DMS153 treated with DMSO at 0.1 percent for 48 hours (cell line): ENCODE measurements at regions not wholly inside any gene's neighbourhood (a gene's known extent, or its start where the extent isn't known, plus 50 kb on each side); places are given as distances from the start of the nearest gene placed in this dataset.
"Not testable (repeated sequence)": the region's sequence is repeated elsewhere in the genome, so short reads cannot be mapped to it uniquely, and the experiment has no call there.

Experiments
- DNase-seq: peaks from one replicate; lab custom pipeline; 2025; ENCODE audit not compliant: unreplicated experiment; lab: John Stamatoyannopoulos, UW

- DNase-seq: no peak
These were observed 53.2 kb upstream of the PARP1 start for GRCh38 chr1:226461087-226461486.

GRCh38 chr1:226463925-226464586, 56.2 kb upstream of the PARP1 start:
- DNase-seq: no peak

DNA sequence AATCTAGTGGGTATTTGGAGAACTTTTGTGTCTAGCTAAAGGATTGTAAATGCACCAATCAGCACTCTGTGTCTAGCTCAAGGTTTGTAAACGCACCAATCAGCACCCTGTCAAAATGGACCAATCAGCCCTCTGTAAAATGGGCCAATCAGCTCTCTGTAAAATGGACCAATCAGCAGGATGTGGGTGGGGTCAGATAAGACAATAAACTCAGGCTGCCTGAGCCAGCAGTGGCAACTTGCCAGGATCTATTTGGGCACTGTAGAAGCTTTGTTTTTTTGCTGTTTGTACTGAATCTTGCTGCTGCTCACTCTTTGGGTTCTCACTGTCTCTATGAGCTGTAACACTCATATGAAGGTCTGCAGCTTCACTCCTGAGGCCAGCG, 56.7 kb upstream of the PARP1 start:
- DNase-seq: not testable (repeated sequence)

DNA sequence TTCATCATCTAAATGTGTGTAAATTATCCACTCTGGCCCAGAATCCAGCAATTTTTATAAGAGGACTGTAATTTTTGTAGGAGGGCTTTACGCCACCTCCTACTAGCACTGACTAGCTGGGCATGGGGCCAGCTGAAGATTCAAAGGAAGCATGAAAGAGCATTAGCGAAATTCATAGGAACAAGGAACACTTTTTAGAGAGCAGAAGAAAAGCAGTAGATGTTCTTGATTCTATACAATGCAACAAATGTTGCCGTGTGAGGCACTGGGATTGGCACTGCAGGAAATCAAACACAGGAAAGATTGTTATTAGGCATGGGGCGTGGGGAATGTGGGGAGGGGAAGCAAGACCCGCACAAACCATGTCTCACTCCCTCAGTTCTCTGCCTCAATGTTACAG, 58.4 kb upstream of the PARP1 start:
- DNase-seq: no peak

DNA sequence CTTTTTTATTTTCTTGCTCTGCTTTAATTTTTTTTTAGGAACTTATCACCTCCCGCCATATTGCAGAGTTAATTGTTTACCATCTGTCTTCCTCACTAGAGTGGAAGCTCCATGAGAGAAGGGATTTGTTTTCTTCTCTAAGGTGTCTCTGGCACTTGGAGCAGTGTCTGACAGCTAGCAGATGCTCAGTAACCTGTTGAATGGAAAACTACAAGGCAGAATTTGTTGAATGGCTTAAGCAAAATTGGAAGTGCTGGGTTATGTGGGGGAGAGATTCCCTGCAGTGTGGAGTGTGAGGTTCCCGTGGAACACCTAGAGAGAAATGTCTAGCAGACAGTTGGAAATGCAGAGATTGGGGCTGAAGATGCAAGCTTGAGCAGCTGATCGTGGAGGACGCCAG, 59.5 kb upstream of the PARP1 start:
- no peak for DNase-seq

GRCh38 chr1:226470921-226471866, 63.3 kb upstream of the PARP1 start:
- DNase-seq: no peak

- DNase-seq: no peak
These were observed 65.4 kb upstream of the PARP1 start for GRCh38 chr1:226473325-226473724.

- DNase-seq: no peak
These were observed 66.1 kb upstream of the PARP1 start for GRCh38 chr1:226474041-226474440.

GRCh38 chr1:226474443-226475141, 66.7 kb upstream of the PARP1 start:
- no peak for DNase-seq

GRCh38 chr1:226475142-226475511, 67.2 kb upstream of the PARP1 start:
- no peak for DNase-seq

- DNase-seq: no peak
These were observed 68.2 kb upstream of the PARP1 start for GRCh38 chr1:226476066-226476465.

DNA sequence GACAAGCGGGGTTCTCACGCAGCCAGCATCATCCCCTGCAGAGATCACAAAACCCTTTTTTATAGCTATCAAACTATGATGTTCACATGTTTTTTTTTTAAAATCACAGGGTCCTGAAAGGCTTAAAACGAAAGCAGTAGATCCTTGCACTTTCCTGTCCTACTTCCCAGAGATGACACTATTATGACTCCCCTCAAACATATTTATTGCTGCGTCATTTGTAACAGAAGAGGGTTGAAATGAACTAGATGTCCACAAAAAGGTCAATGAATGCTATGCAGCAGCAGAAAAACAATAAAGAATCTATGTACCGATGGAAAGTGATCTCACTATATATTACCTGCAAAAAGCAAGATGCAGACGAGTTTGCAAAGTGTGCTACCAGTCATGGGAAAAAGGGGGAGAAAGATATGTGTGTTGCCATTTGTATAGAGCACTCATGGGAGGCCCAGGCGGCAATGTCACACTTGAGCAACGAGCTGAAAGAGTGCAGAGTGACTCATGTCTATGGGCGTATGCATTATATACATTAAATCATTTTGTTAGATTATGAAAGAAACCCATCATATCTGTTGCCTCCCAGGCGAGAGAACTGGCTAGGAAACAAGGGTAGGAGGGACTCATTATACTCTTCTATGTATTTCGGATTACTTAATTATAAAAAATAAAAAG, 68.9 kb upstream of the PARP1 start:
- no peak for DNase-seq

DNA sequence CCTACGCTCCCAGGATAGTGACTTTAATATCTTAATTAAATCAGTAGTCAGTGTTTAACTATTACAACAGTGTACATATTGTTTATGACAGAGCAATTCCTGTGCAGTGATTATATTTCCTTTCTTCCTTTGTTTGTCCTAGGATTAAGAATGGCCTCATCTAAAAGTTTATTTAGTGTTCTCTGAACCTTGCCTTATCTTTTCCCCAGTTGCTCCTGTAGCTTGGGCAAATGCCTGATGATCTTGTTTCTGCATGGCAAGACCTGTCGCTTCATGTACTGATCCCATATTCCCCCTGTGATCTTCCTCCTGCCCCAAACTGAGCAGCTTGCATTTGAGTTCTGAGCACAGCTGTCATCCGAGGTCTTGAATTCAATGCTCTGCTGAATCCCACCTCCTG, 69.1 kb upstream of the STUM start:
- DNase-seq: no peak

- no peak for DNase-seq
These were observed 68.1 kb upstream of the STUM start for GRCh38 chr1:226480461-226480860.

- DNase-seq: no peak
These were observed 67.4 kb upstream of the STUM start for GRCh38 chr1:226481133-226481532.

DNA sequence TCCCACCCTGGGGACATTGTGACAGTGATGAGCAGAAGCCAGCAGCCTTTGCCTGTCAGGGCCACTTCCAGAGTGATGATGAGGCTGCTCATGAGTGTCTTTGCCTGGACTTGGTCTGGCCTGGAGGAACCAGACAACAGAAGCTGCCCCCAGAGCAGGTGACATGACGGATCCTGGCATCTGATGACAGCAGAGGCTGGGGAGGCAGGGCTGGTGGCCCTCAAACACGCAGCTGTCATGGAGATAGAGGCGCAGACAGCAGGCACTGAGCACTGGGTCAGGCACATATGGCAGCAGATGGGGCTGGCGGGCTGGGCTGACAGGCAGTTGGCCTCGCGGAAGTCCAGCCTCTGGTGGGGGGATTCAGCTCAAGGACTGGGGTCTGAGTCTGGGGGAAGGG, 66.4 kb upstream of the STUM start:
- no peak for DNase-seq

- no peak for DNase-seq
These were observed 65.4 kb upstream of the STUM start for GRCh38 chr1:226482975-226483700.

GRCh38 chr1:226485192-226485591, 63.4 kb upstream of the STUM start:
- DNase-seq: no peak

GRCh38 chr1:226486161-226486560, 62.4 kb upstream of the STUM start:
- no peak for DNase-seq

- DNase-seq: no peak
These were observed 60.6 kb upstream of the STUM start for GRCh38 chr1:226487921-226488320.
